A549 (cell line): ENCODE measurements at regions not wholly inside any gene's neighbourhood (a gene's known extent, or its start where the extent isn't known, plus 50 kb on each side); places are given as distances from the start of the nearest gene placed in this dataset.

Experiments
- ATAC-seq, 2 experiments: fragments of 200-7000 bp in 1 of 2; fragments of >200 bp in 1 of 2; cut with Nextera tagmentation in 1 of 2; cut with Tn5 transposase in 1 of 2; 3 replicates each; pipeline versions ENCODE4 v1.8.0 to v1.9.1; 2018 to 2020; ENCODE audit warnings: mild to moderate bottlenecking in 1 of 2, moderate library complexity in 1 of 2
- CTCF ChIA-PET: fragments of 300-600 bp; sonication (Branson Sonifier 250); formaldehyde crosslinking; extraction: SDS; loops from one replicate; lab custom pipeline; 2021; ENCODE audit warnings: antibody characterized with exemption, inconsistent platforms; lab: Yijun Ruan, JAX
- POLR2A ChIA-PET: fragments of 350-600 bp; formaldehyde crosslinking; extraction: SDS; loops from one replicate; lab custom pipeline; 2021; ENCODE audit warnings: antibody characterized with exemption, inconsistent platforms; lab: Yijun Ruan, JAX
- DNase-seq, 2 experiments: peaks; one replicate each; pipeline versions ENCODE4 v3.0.0 to v3.0.0-alpha.2; 2011 to 2016; ENCODE audit warnings: low read depth in 1 of 2, low spot score in 1 of 2
- FAIRE-seq: peaks from 2 replicates; lab custom pipeline; 2011; peaks lifted over from hg19 to GRCh38; lab: Jason Lieb, UNC
- H3K27ac ChIP-seq, 2 experiments: fragments of >200 bp; sonication (Bioruptor Twin); formaldehyde crosslinking; 3 replicates each; pipeline ENCODE4 v1.5.1; 2016 to 2017
- H3K4me1 ChIP-seq: fragments of >200 bp; sonication (Bioruptor Twin); formaldehyde crosslinking; 3 replicates; pipeline ENCODE4 v1.6.1; 2016
- H3K4me2 ChIP-seq: fragments of >200 bp; sonication (Bioruptor Twin); formaldehyde crosslinking; 3 replicates; pipeline ENCODE4 v1.6.1; 2016
- H3K4me3 ChIP-seq: fragments of >200 bp; sonication (Bioruptor Twin); formaldehyde crosslinking; 3 replicates; pipeline ENCODE4 v1.5.1; 2016
- H3K9me3 ChIP-seq: fragments of >200 bp; sonication (Bioruptor Twin); formaldehyde crosslinking; 3 replicates; pipeline ENCODE4 v1.6.1; 2016
- ATOH8 ChIP-seq: fragments of 250-450 bp; sonication (Bioruptor Pico); IDR thresholded peaks from 2 replicates; pipeline ENCODE4 v1.5.0; 2020; ENCODE audit warnings: low read depth, mild to moderate bottlenecking, moderate library complexity
- CBX8 ChIP-seq: fragments of 200-600 bp; sonication (generic); IDR thresholded peaks from 2 replicates; pipeline ENCODE4 v1.6.1; 2016
- CHD4 ChIP-seq: fragments of 200-600 bp; sonication (generic); IDR thresholded peaks from 2 replicates; pipeline ENCODE4 v1.6.1; 2016; ENCODE audit warnings: antibody characterized with exemption, mild to moderate bottlenecking, borderline replicate concordance
- EHF ChIP-seq: fragments of 250-450 bp; sonication (Bioruptor Pico); IDR thresholded peaks from 2 replicates; pipeline ENCODE4 v1.5.0; 2020; ENCODE audit warnings: mild to moderate bottlenecking
- ELK1 ChIP-seq: fragments of 150-350 bp; IDR thresholded peaks from 2 replicates; pipeline ENCODE4 v1.6.1; 2014; ENCODE audit warnings: low read depth, mild to moderate bottlenecking, low read length
- GATA3 ChIP-seq: IDR thresholded peaks from 2 replicates; pipeline ENCODE4 v1.6.1; 2012; ENCODE audit warnings: borderline replicate concordance
- HES2 ChIP-seq: fragments of >200 bp; sonication (Bioruptor Twin); formaldehyde crosslinking; IDR thresholded peaks from 2 replicates; pipeline ENCODE4 v1.6.1; 2016
- HEYL ChIP-seq: fragments of 250-450 bp; sonication (Bioruptor Pico); IDR thresholded peaks from 2 replicates; pipeline ENCODE4 v1.8.0; 2021; ENCODE audit warnings: mild to moderate bottlenecking, moderate library complexity
- HOXA7 ChIP-seq: fragments of 250-450 bp; sonication (Bioruptor Pico); IDR thresholded peaks from 2 replicates; pipeline ENCODE4 v1.5.0; 2020; ENCODE audit warnings: mild to moderate bottlenecking, moderate library complexity
- KDM5A ChIP-seq: fragments of 200-600 bp; sonication (generic); IDR thresholded peaks from 2 replicates; pipeline ENCODE4 v1.6.1; 2016; ENCODE audit warnings: antibody characterized with exemption, mild to moderate bottlenecking
- MAFK ChIP-seq: fragments of 450-650 bp; IDR thresholded peaks from 2 replicates; pipeline ENCODE4 v1.6.1; 2014; ENCODE audit not compliant: partially characterized antibody
- MAZ ChIP-seq: fragments of 150-350 bp; IDR thresholded peaks from 2 replicates; pipeline ENCODE4 v1.6.1; 2014; ENCODE audit warnings: antibody characterized with exemption, low read depth, low read length, borderline replicate concordance
- PHF8 ChIP-seq: fragments of 200-600 bp; sonication (generic); IDR thresholded peaks from 2 replicates; pipeline ENCODE4 v1.6.1; 2016; ENCODE audit warnings: low read depth, mild to moderate bottlenecking, antibody characterized with exemption, moderate library complexity, borderline replicate concordance
- POLR2A ChIP-seq: IDR thresholded peaks from 2 replicates; pipeline ENCODE4 v1.6.1; 2012; ENCODE audit warnings: mild to moderate bottlenecking, low read length
- POLR2AphosphoS2 ChIP-seq: conservative IDR thresholded peaks from 2 replicates; pipeline ENCODE4 v1.6.1; 2012; ENCODE audit warnings: low read length, improper control_type of control experiment, inconsistent platforms
- RCOR1 ChIP-seq: fragments of 150-350 bp; IDR thresholded peaks from 2 replicates; pipeline ENCODE4 v1.6.1; 2014; ENCODE audit warnings: antibody characterized with exemption, low read length, low read depth
- REST ChIP-seq: fragments of 200-600 bp; sonication (generic); IDR thresholded peaks from 2 replicates; pipeline ENCODE4 v1.6.1; 2016; ENCODE audit warnings: antibody characterized with exemption, mild to moderate bottlenecking, moderate library complexity
- RFX5 ChIP-seq: fragments of 450-650 bp; IDR thresholded peaks from 2 replicates; pipeline ENCODE4 v1.7.1; 2014; ENCODE audit warnings: antibody characterized with exemption, mild to moderate bottlenecking, moderate library complexity
- TFCP2L1 ChIP-seq: fragments of 250-450 bp; sonication (Bioruptor Pico); IDR thresholded peaks from 2 replicates; pipeline ENCODE4 v1.5.0; 2021; ENCODE audit warnings: mild to moderate bottlenecking
- USF2 ChIP-seq: fragments of 450-650 bp; IDR thresholded peaks from 2 replicates; pipeline ENCODE4 v1.6.1; 2014; ENCODE audit warnings: antibody characterized with exemption
- ZFP36 ChIP-seq: fragments of 450-650 bp; IDR thresholded peaks from 2 replicates; pipeline ENCODE4 v1.6.1; 2014; ENCODE audit warnings: borderline replicate concordance; ENCODE audit not compliant: partially characterized antibody
- WGBS: methylation state at CpG from one replicate; pipeline ENCODE4 v1.1.6; 2017; ENCODE audit errors: missing lambda C conversion rate; 5-methylcytosine and 5-hydroxymethylcytosine counted together

GRCh38 chr5:27535031-27535557, 496.7 kb upstream of the CDH9 start:
- ATAC-seq (no peak), FAIRE-seq (no peak), DNase-seq (no peak)
- POLR2A ChIA-PET, result no interaction called here
- 0 out of 3 replicates have a peak, but pooled peaks cover 3% of the 10 kb centered on the region for H3K9me3 ChIP-seq
- H3K4me2 ChIP-seq, result no peak overlapping the region
- H3K4me1 ChIP-seq, result no peaks in the 10 kb centered on the region
- TF ChIP-seq CBX8 (no peak), GATA3 (no peak), USF2 (no peak), ZFP36 (no peak), HES2 (no peak), ELK1 (no peak), POLR2AphosphoS2 (no peak), RCOR1 (no peak), HEYL (CRISPR knock-in tag) (no peak), KDM5A (no peak), RFX5 (no peak), MAZ (no peak), POLR2A (no peak), ATOH8 (CRISPR knock-in tag) (no peak), TFCP2L1 (CRISPR knock-in tag) (no peak), EHF (CRISPR knock-in tag) (no peak), PHF8 (no peak), CHD4 (no peak), REST (no peak)
- no peak overlapping the region for H3K4me3 ChIP-seq
- CTCF ChIA-PET, result no interaction called here
- H3K27ac ChIP-seq, result no peak overlapping the region

- Histone ChIP-seq H3K4me3 (no peak overlapping the region), H3K27ac (no peak overlapping the region), H3K4me1 (no peaks in the 10 kb centered on the region), H3K9me3 (0 out of 3 replicates have a peak, but pooled peaks cover 4% of the 10 kb centered on the region), H3K4me2 (no peak overlapping the region)
- WGBS, result 12% methylated on average over 1 of the region's 1 CpG
- FAIRE-seq (no peak), DNase-seq (no peak), ATAC-seq (no peak)
- POLR2A ChIA-PET, result no interaction called here
- TF ChIP-seq HOXA7 (CRISPR knock-in tag) (no peak), MAFK (peak; percentile 86)
- CTCF ChIA-PET, result no interaction called here
These were observed 493.9 kb upstream of the CDH9 start for GRCh38 chr5:27532305-27532704.
